ENCODE measurements at regions not wholly inside any gene's neighbourhood (a gene's known extent, or its start where the extent isn't known, plus 50 kb on each side); places are given as distances from the start of the nearest gene placed in this dataset.

- DNase-seq (ENCODE audit: low read depth): peak; percentile 42
- no peaks in the 10 kb centered on the region for H3K27me3 ChIP-seq (ENCODE audit: control insufficient read depth, insufficient read depth, low read length)
- TF ChIP-seq CTCF (IDR thresholded peaks at IDR 0.05; ENCODE audit: insufficient read depth, low read length, poor library complexity, severe bottlenecking): no peak
- H3K36me3 ChIP-seq (ENCODE audit: control insufficient read depth, insufficient read depth, low read length): no peaks in the 10 kb centered on the region
- no peak overlapping the region for H3K4me3 ChIP-seq (ENCODE audit: low read depth, low read length)
These were observed 73.4 kb upstream of the NAMPT start for GRCh38 chr7:106358103-106358663.

GRCh38 chr7:106357675-106358074 is 72.9 kb upstream of the NAMPT start:
- TF ChIP-seq CTCF (IDR thresholded peaks at IDR 0.05; ENCODE audit: insufficient read depth, low read length, poor library complexity, severe bottlenecking): no peak
- H3K27me3 ChIP-seq (ENCODE audit: control insufficient read depth, insufficient read depth, low read length): no peaks in the 10 kb centered on the region
- DNase-seq (ENCODE audit: low read depth): no peak
- H3K36me3 ChIP-seq (ENCODE audit: control insufficient read depth, insufficient read depth, low read length): no peaks in the 10 kb centered on the region
- H3K4me3 ChIP-seq (ENCODE audit: low read depth, low read length): no peak overlapping the region

- TF ChIP-seq CTCF (IDR thresholded peaks at IDR 0.05; ENCODE audit: insufficient read depth, low read length, poor library complexity, severe bottlenecking): no peak
- DNase-seq (ENCODE audit: low read depth): no peak
- Histone ChIP-seq H3K27me3 (ENCODE audit: control insufficient read depth, insufficient read depth, low read length) (no peaks in the 10 kb centered on the region), H3K4me3 (ENCODE audit: low read depth, low read length) (no peak overlapping the region), H3K36me3 (ENCODE audit: control insufficient read depth, insufficient read depth, low read length) (no peaks in the 10 kb centered on the region)
These were observed 70.0 kb upstream of the NAMPT start for GRCh38 chr7:106354822-106355221.

GRCh38 chr7:106353944-106354343 is 69.2 kb upstream of the NAMPT start:
- no peak for DNase-seq (ENCODE audit: low read depth)
- Histone ChIP-seq H3K4me3 (ENCODE audit: low read depth, low read length) (no peak overlapping the region), H3K36me3 (ENCODE audit: control insufficient read depth, insufficient read depth, low read length) (no peaks in the 10 kb centered on the region), H3K27me3 (ENCODE audit: control insufficient read depth, insufficient read depth, low read length) (no peaks in the 10 kb centered on the region)
- TF ChIP-seq CTCF (IDR thresholded peaks at IDR 0.05; ENCODE audit: insufficient read depth, low read length, poor library complexity, severe bottlenecking): no peak

- H3K27me3 ChIP-seq (ENCODE audit: control insufficient read depth, insufficient read depth, low read length): no peaks in the 10 kb centered on the region
- no peak overlapping the region for H3K4me3 ChIP-seq (ENCODE audit: low read depth, low read length)
- TF ChIP-seq CTCF (IDR thresholded peaks at IDR 0.05; ENCODE audit: insufficient read depth, low read length, poor library complexity, severe bottlenecking): no peak
- DNase-seq (ENCODE audit: low read depth): no peak
- no peaks in the 10 kb centered on the region for H3K36me3 ChIP-seq (ENCODE audit: control insufficient read depth, insufficient read depth, low read length)
These were observed 63.4 kb upstream of the NAMPT start for GRCh38 chr7:106348231-106348630.

GRCh38 chr7:106347229-106347833 is 62.5 kb upstream of the NAMPT start:
- no peak overlapping the region for H3K4me3 ChIP-seq (ENCODE audit: low read depth, low read length)
- H3K36me3 ChIP-seq (ENCODE audit: control insufficient read depth, insufficient read depth, low read length): no peaks in the 10 kb centered on the region
- TF ChIP-seq CTCF (IDR thresholded peaks at IDR 0.05; ENCODE audit: insufficient read depth, low read length, poor library complexity, severe bottlenecking): no peak
- no peaks in the 10 kb centered on the region for H3K27me3 ChIP-seq (ENCODE audit: control insufficient read depth, insufficient read depth, low read length)
- no peak for DNase-seq (ENCODE audit: low read depth)

Measured in kidney epithelial cell (primary cell).